ENCODE measurements at regions not wholly inside any gene's neighbourhood (a gene's known extent, or its start where the extent isn't known, plus 50 kb on each side); places are given as distances from the start of the nearest gene placed in this dataset.

DNA sequence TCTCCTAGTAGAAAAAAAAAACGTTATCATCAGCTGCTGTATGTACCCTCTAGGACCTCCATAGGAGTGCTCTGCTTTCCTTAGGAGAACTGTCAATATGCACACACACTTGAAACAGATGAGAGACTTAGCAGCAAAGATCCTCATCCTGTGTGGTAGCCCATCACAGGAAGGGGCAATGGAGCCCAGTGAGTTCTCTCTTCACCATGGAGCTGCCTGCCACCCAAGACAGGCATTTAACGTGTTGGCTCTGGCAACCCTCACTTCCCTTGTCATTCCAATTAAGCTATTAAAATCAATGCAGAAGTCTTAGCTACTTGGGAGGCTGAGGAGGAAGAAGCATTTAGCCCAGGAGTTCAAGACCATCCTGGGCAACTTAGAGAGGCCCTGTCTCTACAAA is 64.8 kb upstream of the PLEKHA5 start:
- Histone ChIP-seq H2BK20ac (ENCODE audit: low read length) (no peak overlapping the region), H3K23me2 (ENCODE audit: low read depth, low read length) (no peaks in the 10 kb centered on the region), H3K9me3 (ENCODE audit: insufficient read depth in 2 of 2, low read depth in 1 of 2, low read length in 1 of 2) (no peaks in the 10 kb centered on the region), H4K20me1 (replicated peaks in 1 of 2; ENCODE audit: control insufficient read depth in 1 of 2, insufficient read depth in 2 of 2, low read length in 2 of 2) (no peaks in the 10 kb centered on the region), H3K4ac (replicated peaks; ENCODE audit: insufficient read length, low read depth, low read length) (no peak overlapping the region), H2BK12ac (ENCODE audit: low read depth, low read length) (peak overlapping the region; percentile 30; the same call in 1 of the 2 replicates), H2BK15ac (ENCODE audit: low read length) (no peak overlapping the region), H3K4me2 (ENCODE audit: insufficient read depth in 1 of 2, low read depth in 2 of 2, low read length in 2 of 2) (no peak overlapping the region), H3K18ac (ENCODE audit: extremely low read depth, low read length) (no peak overlapping the region), H3K27me3 (replicated peaks in 1 of 4; ENCODE audit: control insufficient read depth in 3 of 4, extremely low read depth in 1 of 4, insufficient read depth in 3 of 4, low read length in 3 of 4) (no peaks in the 10 kb centered on the region), H4K8ac (ENCODE audit: extremely low read depth, insufficient read depth, low read length) (no peak overlapping the region), H2AFZ (ENCODE audit: low read length) (no peak overlapping the region), H3K23ac (ENCODE audit: insufficient read length) (no peak overlapping the region), H3K56ac (replicated peaks; ENCODE audit: insufficient read length, low read depth, low read length) (no peak overlapping the region), H3K27ac (ENCODE audit: low read depth, low read length) (no peak overlapping the region), H3K79me2 (ENCODE audit: control insufficient read depth in 1 of 2, insufficient read depth in 2 of 2, low read length in 2 of 2) (no peaks in the 10 kb centered on the region), H2AK5ac (ENCODE audit: low read depth, low read length) (no peak overlapping the region), H3K4me3 (ENCODE audit: extremely low read depth in 1 of 4, insufficient read depth in 2 of 4, low read depth in 3 of 4, low read length in 4 of 4) (no peak overlapping the region), H3K14ac (ENCODE audit: insufficient read length) (no peak overlapping the region), H4K91ac (replicated peaks; ENCODE audit: insufficient read length, low read length) (no peak overlapping the region), H2BK120ac (replicated peaks; ENCODE audit: low read depth, low read length) (no peak overlapping the region), H2BK5ac (ENCODE audit: low read depth, low read length) (no peak overlapping the region), H3K79me1 (ENCODE audit: low read depth, low read length) (no peaks in the 10 kb centered on the region), H4K5ac (ENCODE audit: insufficient read length, low read depth, low read length) (no peak overlapping the region), H3K9ac (replicated peaks in 1 of 4; ENCODE audit: extremely low read depth in 1 of 4, low read depth in 3 of 4, low read length in 3 of 4) (no peak overlapping the region), H3K4me1 (replicated peaks in 1 of 4; ENCODE audit: control insufficient read depth in 3 of 4, insufficient read depth in 4 of 4, low read length in 3 of 4) (peaks cover 0 to 9% (median 0%) of the 10 kb centered on the region in 4 experiments; a peak in 1 of 7 replicates), H3K36me3 (ENCODE audit: control insufficient read depth in 2 of 4, insufficient read depth in 4 of 4, low read length in 3 of 4) (no peaks in the 10 kb centered on the region)
- no peak for DNase-seq (ENCODE audit: low read depth in 1 of 2, low spot score in 2 of 2)
- TF ChIP-seq SP2 (IDR thresholded peaks at IDR 0.05; ENCODE audit: low read length): no peak
- CTCF ChIA-PET (ENCODE audit: partially characterized antibody): interaction anchor here (0.6 to 0.7 kb wide), 2 partner anchors 64 to 390 kb away, joined by 3 read pairs; partner anchors contain the start of gene PLEKHA5
- WGBS, 2 experiments (ENCODE audit: extremely low coverage in 1 of 2, insufficient coverage in 1 of 2, insufficient read length in 1 of 2, insufficient replicate concordance in 2 of 2, low coverage in 1 of 2, low lambda C conversion rate in 2 of 2, missing lambda C conversion rate in 1 of 2): 31% methylated on average over 2 of the region's 2 CpGs; no CpG with 5 or more reads in 1 of the 2 experiments
- POLR2A ChIA-PET (ENCODE audit: partially characterized antibody): interaction anchor here (1.1 kb wide), 1 partner anchor 39 kb away, joined by 3 read pairs; no protein-coding TSS in a partner anchor
- FAIRE-seq: no peak

Data from H1 (cell line).